GM19328 (cell line): ENCODE measurements at regions not wholly inside any gene's neighbourhood (a gene's known extent, or its start where the extent isn't known, plus 50 kb on each side); places are given as distances from the start of the nearest gene placed in this dataset.

Source experiments
- ATAC-seq: cut with Tn5 transposase; IDR thresholded peaks from one replicate; pipeline ENCODE4 v1.9.1; 2021; ENCODE audit warnings: mild to moderate bottlenecking, moderate library complexity; ENCODE audit not compliant: unreplicated experiment

- ATAC-seq = no peak
Measured at GRCh38 chr6:14704383-14705271, 541.2 kb upstream of the JARID2 start.

GRCh38 chr6:14705841-14706377, 540.0 kb upstream of the JARID2 start:
- ATAC-seq = no peak

- ATAC-seq = no peak
Measured at GRCh38 chr6:14706378-14706929, 539.4 kb upstream of the JARID2 start.

- ATAC-seq = no peak
Measured at GRCh38 chr6:14707276-14707675, 538.6 kb upstream of the JARID2 start.

GRCh38 chr6:14707971-14708465, 537.9 kb upstream of the JARID2 start:
- ATAC-seq = no peak

- ATAC-seq = no peak
Measured at GRCh38 chr6:14709066-14709670, 536.7 kb upstream of the JARID2 start.

- ATAC-seq = no peak
Measured at GRCh38 chr6:14709900-14710299, 536.0 kb upstream of the JARID2 start.

GRCh38 chr6:14710421-14710820, 535.4 kb upstream of the JARID2 start:
- ATAC-seq = no peak

- ATAC-seq = no peak
Measured at GRCh38 chr6:14711056-14711703, 534.7 kb upstream of the JARID2 start.

- no peak for ATAC-seq
Measured at GRCh38 chr6:14711704-14712379, 534.0 kb upstream of the JARID2 start.

GRCh38 chr6:14713008-14713960, 532.6 kb upstream of the JARID2 start:
- no peak for ATAC-seq

- no peak for ATAC-seq
Measured at GRCh38 chr6:14713966-14714631, 531.8 kb upstream of the JARID2 start.

- ATAC-seq = no peak
Measured at GRCh38 chr6:14715076-14715475, 530.8 kb upstream of the JARID2 start.

- no peak for ATAC-seq
Measured at GRCh38 chr6:14716499-14717146, 529.2 kb upstream of the JARID2 start.

- no peak for ATAC-seq
Measured at GRCh38 chr6:14717307-14717706, 528.6 kb upstream of the JARID2 start.

- ATAC-seq = no peak
Measured at GRCh38 chr6:14718861-14719260, 527.0 kb upstream of the JARID2 start.

- ATAC-seq = no peak
Measured at GRCh38 chr6:14719270-14719669, 526.6 kb upstream of the JARID2 start.

- no peak for ATAC-seq
Measured at GRCh38 chr6:14720411-14721102, 525.3 kb upstream of the JARID2 start.
